ENCODE measurements at regions not wholly inside any gene's neighbourhood (a gene's known extent, or its start where the extent isn't known, plus 50 kb on each side); places are given as distances from the start of the nearest gene placed in this dataset. TPM values are rescaled to one million over a fixed set of nuclear protein-coding genes. Genes with fewer than 3 reads are reported as not detected.

GRCh38 chr2:65491381-65491905, 59.0 kb upstream of the SPRED2 start:
- Mint-ChIP-seq H3K9me3 (ENCODE audit: insufficient read depth) (peaks cover 16% of the 10 kb centered on the region), H3K27ac (no peak overlapping the region), H3K27me3 (ENCODE audit: low read depth) (peaks cover 13% of the 10 kb centered on the region), H3K4me3 (no peak overlapping the region), H3K4me1 (ENCODE audit: low read depth) (no peaks in the 10 kb centered on the region), H3K36me3 (ENCODE audit: low read depth) (no peaks in the 10 kb centered on the region)
- POLR2A ChIA-PET = no interaction called here
- ATAC-seq (no peak), DNase-seq (no peak)
- CTCF ChIA-PET = no interaction called here

GRCh38 chr2:65490222-65490621, 57.8 kb upstream of the SPRED2 start:
- Mint-ChIP-seq H3K27ac (no peak overlapping the region), H3K9me3 (ENCODE audit: insufficient read depth) (peaks cover 16% of the 10 kb centered on the region), H3K36me3 (ENCODE audit: low read depth) (no peaks in the 10 kb centered on the region), H3K4me1 (ENCODE audit: low read depth) (no peaks in the 10 kb centered on the region), H3K27me3 (ENCODE audit: low read depth) (peaks cover 11% of the 10 kb centered on the region), H3K4me3 (no peak overlapping the region)
- DNase-seq = no peak
- ATAC-seq = no peak
- CTCF ChIA-PET = no interaction called here
- POLR2A ChIA-PET = no interaction called here

DNA sequence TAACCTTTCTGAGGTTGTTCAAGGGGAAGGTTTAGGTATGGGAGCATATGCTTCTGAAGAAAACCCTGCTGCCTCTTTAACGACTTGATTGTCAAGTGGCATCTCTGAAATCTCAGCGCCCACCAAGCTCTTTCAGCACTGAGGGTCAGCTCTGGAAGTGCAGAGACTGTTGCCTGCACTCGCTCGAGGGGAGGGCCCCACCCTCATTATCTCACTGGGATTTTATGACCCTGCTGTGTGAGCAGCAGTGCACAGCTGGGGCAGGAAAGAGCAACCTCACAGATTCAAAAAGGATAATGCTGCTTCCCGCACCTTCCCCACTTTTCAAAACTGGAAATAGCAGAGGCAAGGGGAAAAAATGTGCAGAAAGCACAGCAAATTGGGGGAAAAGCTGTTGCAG, 56.9 kb upstream of the SPRED2 start:
- no peak for ATAC-seq
- no peak overlapping the region for H3K27ac Mint-ChIP-seq
- H3K4me1 Mint-ChIP-seq (ENCODE audit: low read depth) = no peaks in the 10 kb centered on the region
- no peak for DNase-seq
- H3K4me3 Mint-ChIP-seq = no peak overlapping the region
- CTCF ChIA-PET = no interaction called here
- no peaks in the 10 kb centered on the region for H3K36me3 Mint-ChIP-seq (ENCODE audit: low read depth)
- H3K27me3 Mint-ChIP-seq (ENCODE audit: low read depth) = peaks cover 6% of the 10 kb centered on the region
- H3K9me3 Mint-ChIP-seq (ENCODE audit: insufficient read depth) = peaks cover 16% of the 10 kb centered on the region
- POLR2A ChIA-PET = no interaction called here

- Mint-ChIP-seq H3K9me3 (ENCODE audit: insufficient read depth) (peaks cover 16% of the 10 kb centered on the region), H3K4me3 (no peak overlapping the region), H3K4me1 (ENCODE audit: low read depth) (no peaks in the 10 kb centered on the region), H3K27ac (no peak overlapping the region), H3K27me3 (ENCODE audit: low read depth) (peaks cover 6% of the 10 kb centered on the region), H3K36me3 (ENCODE audit: low read depth) (no peaks in the 10 kb centered on the region)
- CTCF ChIA-PET = no interaction called here
- no peak for ATAC-seq
- POLR2A ChIA-PET = no interaction called here
- no peak for DNase-seq
Measured at GRCh38 chr2:65488527-65488926, 56.1 kb upstream of the SPRED2 start.

DNA sequence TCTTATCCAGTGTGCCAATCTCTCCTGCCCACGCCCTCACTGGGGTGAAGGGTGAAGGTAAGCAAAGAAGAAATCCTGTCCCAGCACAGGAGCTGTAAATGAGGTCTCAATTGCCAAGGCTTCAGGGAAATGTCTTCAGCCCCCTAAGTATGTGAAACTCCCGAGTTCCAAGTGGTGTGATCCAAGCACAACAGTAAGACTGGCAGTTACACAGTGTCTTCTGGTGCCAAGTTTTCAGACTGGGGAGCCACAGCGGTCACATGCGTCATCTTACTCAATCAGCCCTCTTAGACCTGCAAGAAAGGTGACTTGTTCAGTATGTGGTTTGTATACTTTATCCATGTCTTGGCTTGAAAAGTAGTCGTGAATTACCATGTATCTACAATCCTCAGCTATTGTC, 55.0 kb upstream of the SPRED2 start:
- Mint-ChIP-seq H3K27me3 (ENCODE audit: low read depth) (peaks cover 4% of the 10 kb centered on the region), H3K4me1 (ENCODE audit: low read depth) (no peaks in the 10 kb centered on the region), H3K9me3 (ENCODE audit: insufficient read depth) (peaks cover 16% of the 10 kb centered on the region), H3K4me3 (no peak overlapping the region), H3K27ac (no peak overlapping the region), H3K36me3 (ENCODE audit: low read depth) (no peaks in the 10 kb centered on the region)
- no peak for ATAC-seq
- ChIA-PET POLR2A (no interaction called here), CTCF (no interaction called here)
- no peak for DNase-seq

GRCh38 chr2:65486802-65487201, 54.4 kb upstream of the SPRED2 start:
- CTCF ChIA-PET = no interaction called here
- peaks cover 16% of the 10 kb centered on the region for H3K9me3 Mint-ChIP-seq (ENCODE audit: insufficient read depth)
- no peaks in the 10 kb centered on the region for H3K4me1 Mint-ChIP-seq (ENCODE audit: low read depth)
- H3K36me3 Mint-ChIP-seq (ENCODE audit: low read depth) = no peaks in the 10 kb centered on the region
- DNase-seq = no peak
- no peak for ATAC-seq
- H3K4me3 Mint-ChIP-seq = no peak overlapping the region
- peaks cover 4% of the 10 kb centered on the region for H3K27me3 Mint-ChIP-seq (ENCODE audit: low read depth)
- POLR2A ChIA-PET = no interaction called here
- no peak overlapping the region for H3K27ac Mint-ChIP-seq

GRCh38 chr2:65486282-65486681, 53.9 kb upstream of the SPRED2 start:
- H3K27ac Mint-ChIP-seq = no peak overlapping the region
- peaks cover 4% of the 10 kb centered on the region for H3K27me3 Mint-ChIP-seq (ENCODE audit: low read depth)
- no peak overlapping the region for H3K4me3 Mint-ChIP-seq
- ATAC-seq = no peak
- H3K4me1 Mint-ChIP-seq (ENCODE audit: low read depth) = no peaks in the 10 kb centered on the region
- CTCF ChIA-PET = no interaction called here
- no peaks in the 10 kb centered on the region for H3K36me3 Mint-ChIP-seq (ENCODE audit: low read depth)
- H3K9me3 Mint-ChIP-seq (ENCODE audit: insufficient read depth) = peaks cover 16% of the 10 kb centered on the region
- POLR2A ChIA-PET = no interaction called here
- DNase-seq = no peak

DNA sequence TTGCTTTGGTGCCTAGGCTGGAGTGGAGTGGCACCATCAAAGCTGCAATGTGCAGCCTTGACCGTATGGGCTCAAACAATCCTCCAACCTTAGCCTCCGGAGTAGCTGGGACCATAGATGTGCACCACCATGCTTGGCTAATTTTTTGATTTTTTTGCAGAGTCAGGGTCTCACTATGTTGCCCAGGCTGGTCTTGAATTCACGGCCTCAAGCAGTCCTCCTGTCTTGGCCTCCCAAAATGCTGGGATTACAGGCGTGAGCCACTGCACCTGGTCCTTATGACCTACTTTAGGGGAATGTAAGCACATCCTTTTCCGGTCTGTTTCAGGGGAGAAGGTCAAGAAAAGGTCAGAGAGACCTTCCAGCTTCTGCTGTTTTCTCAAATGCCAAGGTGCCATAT, 53.4 kb upstream of the SPRED2 start:
- no peak overlapping the region for H3K4me3 Mint-ChIP-seq
- DNase-seq = no peak
- no peak for ATAC-seq
- no peak overlapping the region for H3K27ac Mint-ChIP-seq
- CTCF ChIA-PET = no interaction called here
- peaks cover 16% of the 10 kb centered on the region for H3K9me3 Mint-ChIP-seq (ENCODE audit: insufficient read depth)
- POLR2A ChIA-PET = no interaction called here
- H3K4me1 Mint-ChIP-seq (ENCODE audit: low read depth) = no peaks in the 10 kb centered on the region
- H3K36me3 Mint-ChIP-seq (ENCODE audit: low read depth) = no peaks in the 10 kb centered on the region
- H3K27me3 Mint-ChIP-seq (ENCODE audit: low read depth) = peaks cover 4% of the 10 kb centered on the region

GRCh38 chr2:65483763-65484162, 51.4 kb upstream of the SPRED2 start:
- peaks cover 16% of the 10 kb centered on the region for H3K9me3 Mint-ChIP-seq (ENCODE audit: insufficient read depth)
- H3K4me3 Mint-ChIP-seq = no peak overlapping the region
- ATAC-seq (no peak), DNase-seq (no peak)
- H3K27ac Mint-ChIP-seq = no peak overlapping the region
- peaks cover 6% of the 10 kb centered on the region for H3K27me3 Mint-ChIP-seq (ENCODE audit: low read depth)
- POLR2A ChIA-PET = no interaction called here
- no peaks in the 10 kb centered on the region for H3K4me1 Mint-ChIP-seq (ENCODE audit: low read depth)
- no peaks in the 10 kb centered on the region for H3K36me3 Mint-ChIP-seq (ENCODE audit: low read depth)
- CTCF ChIA-PET = no interaction called here

GRCh38 chr2:65482971-65483370, 50.6 kb upstream of the SPRED2 start:
- ChIA-PET POLR2A (no interaction called here), CTCF (no interaction called here)
- DNase-seq = no peak
- Mint-ChIP-seq H3K4me3 (no peak overlapping the region), H3K36me3 (ENCODE audit: low read depth) (no peaks in the 10 kb centered on the region), H3K4me1 (ENCODE audit: low read depth) (no peaks in the 10 kb centered on the region), H3K27ac (no peak overlapping the region), H3K27me3 (ENCODE audit: low read depth) (peaks cover 5% of the 10 kb centered on the region), H3K9me3 (ENCODE audit: insufficient read depth) (peaks cover 10% of the 10 kb centered on the region)
- no peak for ATAC-seq

Small RNA genes lying in the stretch of these regions (microRNA-seq; reads per million reads assigned to microRNA genes)
- not detected for gene MIR4778
